ENCODE measurements at regions not wholly inside any gene's neighbourhood (a gene's known extent, or its start where the extent isn't known, plus 50 kb on each side); places are given as distances from the start of the nearest gene placed in this dataset.

GRCh38 chr19:31947436-31948115 is 397.8 kb upstream of the ZNF507 start:
- no peak for DNase-seq (ENCODE audit: low read depth)
- no peak for TF ChIP-seq CTCF (IDR thresholded peaks at IDR 0.05; ENCODE audit: low read depth, low read length, missing control alignments)
- no peak overlapping the region for H3K4me3 ChIP-seq (ENCODE audit: low read depth, low read length)

GRCh38 chr19:31952693-31953092 is 392.7 kb upstream of the ZNF507 start:
- no peak overlapping the region for H3K4me3 ChIP-seq (ENCODE audit: low read depth, low read length)
- DNase-seq (ENCODE audit: low read depth): no peak
- no peak for TF ChIP-seq CTCF (IDR thresholded peaks at IDR 0.05; ENCODE audit: low read depth, low read length, missing control alignments)

GRCh38 chr19:31955061-31955460 is 390.3 kb upstream of the ZNF507 start:
- no peak for TF ChIP-seq CTCF (IDR thresholded peaks at IDR 0.05; ENCODE audit: low read depth, low read length, missing control alignments)
- DNase-seq (ENCODE audit: low read depth): no peak
- H3K4me3 ChIP-seq (ENCODE audit: low read depth, low read length): no peak overlapping the region

- DNase-seq (ENCODE audit: low read depth): no peak
Observed at GRCh38 chr19:31955884-31956283, 389.5 kb upstream of the ZNF507 start.

GRCh38 chr19:31956771-31957392 is 388.5 kb upstream of the ZNF507 start:
- no peak for TF ChIP-seq CTCF (IDR thresholded peaks at IDR 0.05; ENCODE audit: low read depth, low read length, missing control alignments)
- no peak overlapping the region for H3K4me3 ChIP-seq (ENCODE audit: low read depth, low read length)
- DNase-seq (ENCODE audit: low read depth): no peak

More at GRCh38 chr19:31955884-31956283, 389.5 kb upstream of the ZNF507 start:
- no peak for TF ChIP-seq CTCF (IDR thresholded peaks at IDR 0.05; ENCODE audit: low read depth, low read length, missing control alignments)
- H3K4me3 ChIP-seq (ENCODE audit: low read depth, low read length): no peak overlapping the region

- no peak for TF ChIP-seq CTCF (IDR thresholded peaks at IDR 0.05; ENCODE audit: low read depth, low read length, missing control alignments)
- no peak overlapping the region for H3K4me3 ChIP-seq (ENCODE audit: low read depth, low read length)
- no peak for DNase-seq (ENCODE audit: low read depth)
Observed at GRCh38 chr19:31957711-31958110, 387.7 kb upstream of the ZNF507 start.

All from GM12864 (cell line).